ENCODE measurements at regions not wholly inside any gene's neighbourhood (a gene's known extent, or its start where the extent isn't known, plus 50 kb on each side); places are given as distances from the start of the nearest gene placed in this dataset.
A peak's percentile ranks its signal among the peaks of the same experiment; 100 is the strongest.

GRCh38 chr1:223052462-223052861 lies 90.6 kb downstream of the TLR5 start:
- ChIA-PET POLR2A (no interaction called here), CTCF (no interaction called here)
- TF ChIP-seq CHD2 (IDR thresholded peaks at IDR 0.05; ENCODE audit: low read length, partially characterized antibody) (no peak), TFCP2L1 (CRISPR knock-in tag; IDR thresholded peaks at IDR 0.05) (no peak), CTCF (IDR thresholded peaks at IDR 0.05) (no peak), RFX5 (IDR thresholded peaks at IDR 0.05) (no peak), HEYL (CRISPR knock-in tag; IDR thresholded peaks at IDR 0.05) (no peak), ZNF302 (CRISPR knock-in tag; IDR thresholded peaks at IDR 0.05) (no peak), NPAS2 (CRISPR knock-in tag; IDR thresholded peaks at IDR 0.05; ENCODE audit: borderline replicate concordance) (no peak), RNF2 (IDR thresholded peaks at IDR 0.05; ENCODE audit: borderline replicate concordance, low read depth) (no peak), BHLHE40 (IDR thresholded peaks at IDR 0.05; ENCODE audit: low read depth, low read length) (no peak), MAZ (IDR thresholded peaks at IDR 0.05; ENCODE audit: borderline replicate concordance, low read depth, low read length) (no peak), KDM1A (IDR thresholded peaks at IDR 0.05; ENCODE audit: low read depth) (no peak), MAX (IDR thresholded peaks at IDR 0.05) (no peak)
- no peaks in the 10 kb centered on the region for H3K4me1 ChIP-seq
- FAIRE-seq (no peak), DNase-seq (ENCODE audit: low read depth in 1 of 2, low spot score in 1 of 2) (no peak), ATAC-seq (no peak)
- no peak overlapping the region for H3K27ac ChIP-seq
- H3K4me3 ChIP-seq = no peak overlapping the region
- H3K4me2 ChIP-seq = no peak overlapping the region
- H3K9me3 ChIP-seq = no peaks in the 10 kb centered on the region
- 67% methylated on average over 9 of the region's 9 CpGs for WGBS (ENCODE audit: missing lambda C conversion rate)

- Histone ChIP-seq H3K27ac (no peak overlapping the region), H3K4me3 (no peak overlapping the region), H3K4me1 (no peaks in the 10 kb centered on the region), H3K4me2 (no peak overlapping the region), H3K9me3 (no peaks in the 10 kb centered on the region)
- POLR2A ChIA-PET = no interaction called here
- ATAC-seq (0 out of 6 replicates have a peak, but pooled peaks of 1 of the 2 experiments have one; percentile 57), DNase-seq (ENCODE audit: low read depth in 1 of 2, low spot score in 1 of 2) (no peak), FAIRE-seq (no peak)
- no peak for TF ChIP-seq FOSB (CRISPR knock-in tag; IDR thresholded peaks at IDR 0.05)
- no peak for TF ChIP-seq ATOH8 (CRISPR knock-in tag; IDR thresholded peaks at IDR 0.05; ENCODE audit: low read depth)
- no peak for TF ChIP-seq HMGXB4 (CRISPR knock-in tag; IDR thresholded peaks at IDR 0.05; ENCODE audit: borderline replicate concordance)
- TF ChIP-seq RNF2 (IDR thresholded peaks at IDR 0.05; ENCODE audit: borderline replicate concordance, low read depth) = no peak
- TF ChIP-seq PBX3 (IDR thresholded peaks at IDR 0.05) = no peak
- no peak for TF ChIP-seq RARB (CRISPR knock-in tag; IDR thresholded peaks at IDR 0.05)
- CTCF ChIA-PET = interaction anchor here (1.2 kb wide), 1 partner anchor 28 kb away, joined by 3 read pairs; no protein-coding TSS in a partner anchor
- 40% methylated on average over 5 of the region's 5 CpGs for WGBS (ENCODE audit: missing lambda C conversion rate)
Observed at GRCh38 chr1:223052931-223053330, 90.1 kb downstream of the TLR5 start.

- Histone ChIP-seq H3K27ac (no peak overlapping the region), H3K4me3 (no peak overlapping the region), H3K4me1 (no peaks in the 10 kb centered on the region), H3K9me3 (no peaks in the 10 kb centered on the region), H3K4me2 (no peak overlapping the region)
- no peak for ATAC-seq
- ChIA-PET CTCF (interaction anchor here (1.1 kb wide), 1 partner anchor 265 kb away, joined by 3 read pairs; no protein-coding TSS in a partner anchor), POLR2A (no interaction called here)
- WGBS (ENCODE audit: missing lambda C conversion rate) = 75% methylated on average over 3 of the region's 3 CpGs
- no peak for DNase-seq (ENCODE audit: low read depth in 1 of 2, low spot score in 1 of 2)
- no peak for FAIRE-seq
- TF ChIP-seq HOXB5 (CRISPR knock-in tag; IDR thresholded peaks at IDR 0.05) (no peak), MYC (IDR thresholded peaks at IDR 0.05; ENCODE audit: borderline replicate concordance, low read length) (no peak), ZSCAN20 (CRISPR knock-in tag; IDR thresholded peaks at IDR 0.05) (no peak), NFE2L2 (conservative IDR thresholded peaks at IDR 0.05; ENCODE audit: low read length) (no peak), CBX8 (IDR thresholded peaks at IDR 0.05) (no peak), GATA3 (IDR thresholded peaks at IDR 0.05; ENCODE audit: borderline replicate concordance) (no peak), REST (IDR thresholded peaks at IDR 0.05) (no peak), RCOR1 (IDR thresholded peaks at IDR 0.05; ENCODE audit: low read depth, low read length) (no peak), JUNB (IDR thresholded peaks at IDR 0.05) (no peak), ZC3H11A (IDR thresholded peaks at IDR 0.05) (no peak)
Observed at GRCh38 chr1:223056802-223057201, 86.2 kb downstream of the TLR5 start.
